ENCODE measurements at regions not wholly inside any gene's neighbourhood (a gene's known extent, or its start where the extent isn't known, plus 50 kb on each side); places are given as distances from the start of the nearest gene placed in this dataset.
A peak's percentile ranks its signal among the peaks of the same experiment; 100 is the strongest.

DNA sequence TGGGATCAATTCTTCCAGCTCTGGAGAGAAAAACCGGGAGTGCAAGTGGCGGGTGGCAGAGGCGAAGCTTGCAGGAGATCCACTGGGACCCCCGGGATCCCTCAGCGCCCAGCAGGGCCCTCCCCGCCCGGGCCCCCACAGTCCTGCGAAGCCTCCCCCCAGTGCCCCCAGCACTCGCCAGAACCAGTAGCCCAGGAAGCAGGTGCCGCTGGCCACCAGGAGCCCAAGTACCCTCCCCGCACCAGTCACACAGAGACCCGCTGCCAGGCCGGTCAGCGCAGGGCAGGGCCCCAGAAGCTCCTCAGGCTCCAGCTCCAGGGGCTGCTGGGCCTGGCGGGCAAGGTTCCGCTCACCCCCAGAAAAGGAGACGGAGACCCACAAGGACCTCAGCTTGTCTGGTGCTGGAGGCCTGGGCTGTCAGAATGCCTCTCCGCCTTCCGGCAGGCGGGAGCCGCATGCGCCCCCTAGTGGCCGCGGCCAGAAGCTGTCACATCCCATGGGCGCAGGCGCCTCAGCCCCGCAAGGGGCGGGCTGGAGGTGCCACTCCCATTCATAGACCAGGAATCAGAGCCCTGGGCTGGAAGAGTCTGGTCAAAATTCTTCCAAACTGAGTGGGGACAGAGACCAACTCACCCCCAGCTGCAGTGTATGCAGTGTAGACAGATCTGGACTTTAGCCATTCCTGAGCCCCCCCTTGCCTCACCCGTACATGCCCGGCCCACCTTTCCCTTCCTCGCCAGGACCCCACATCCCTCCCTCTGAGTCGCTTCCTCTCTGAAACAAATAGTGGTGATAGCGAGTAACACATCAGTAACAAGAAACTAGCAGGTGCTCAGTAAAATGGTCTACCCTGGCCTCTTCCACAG is 1002.3 kb downstream of the KCNJ18 start:
- Histone ChIP-seq H3K9ac (ENCODE audit: insufficient read depth in 1 of 2, low read depth in 2 of 2, low read length in 2 of 2) (no peak overlapping the region), H3K4me3 (no peak overlapping the region), H3K27me3 (ENCODE audit: control insufficient read depth in 2 of 2, insufficient read depth in 2 of 2, low read length in 2 of 2) (no peaks in the 10 kb centered on the region), H3K9me1 (ENCODE audit: control insufficient read depth, insufficient read depth, low read length) (no peaks in the 10 kb centered on the region), H3K9me3 (replicated peaks; ENCODE audit: control insufficient read depth, insufficient read depth, low read depth, low read length) (no peaks in the 10 kb centered on the region), H2AFZ (ENCODE audit: low read depth, low read length) (no peak overlapping the region), H4K20me1 (replicated peaks; ENCODE audit: control insufficient read depth, insufficient read depth, low read length) (no peaks in the 10 kb centered on the region), H3K4me1 (replicated peaks in 1 of 2; ENCODE audit: control insufficient read depth in 2 of 2, insufficient read depth in 2 of 2, low read length in 2 of 2) (peaks cover 0 to 7% of the 10 kb centered on the region in 2 experiments; a peak in 1 of 5 replicates), H3K4me2 (ENCODE audit: insufficient read depth, low read length) (no peak overlapping the region), H3K27ac (ENCODE audit: extremely low read depth, low read depth, low read length) (no peak overlapping the region), H3K36me3 (ENCODE audit: control insufficient read depth, insufficient read depth, low read length) (no peaks in the 10 kb centered on the region), H3K79me2 (ENCODE audit: control insufficient read depth, insufficient read depth, low read length) (no peaks in the 10 kb centered on the region)
- intact Hi-C loops (cut with micrococcal nuclease) (no loop called here), in situ Hi-C loops (cut with MboI) (no loop called here)
- TF ChIP-seq, protein P1, sequence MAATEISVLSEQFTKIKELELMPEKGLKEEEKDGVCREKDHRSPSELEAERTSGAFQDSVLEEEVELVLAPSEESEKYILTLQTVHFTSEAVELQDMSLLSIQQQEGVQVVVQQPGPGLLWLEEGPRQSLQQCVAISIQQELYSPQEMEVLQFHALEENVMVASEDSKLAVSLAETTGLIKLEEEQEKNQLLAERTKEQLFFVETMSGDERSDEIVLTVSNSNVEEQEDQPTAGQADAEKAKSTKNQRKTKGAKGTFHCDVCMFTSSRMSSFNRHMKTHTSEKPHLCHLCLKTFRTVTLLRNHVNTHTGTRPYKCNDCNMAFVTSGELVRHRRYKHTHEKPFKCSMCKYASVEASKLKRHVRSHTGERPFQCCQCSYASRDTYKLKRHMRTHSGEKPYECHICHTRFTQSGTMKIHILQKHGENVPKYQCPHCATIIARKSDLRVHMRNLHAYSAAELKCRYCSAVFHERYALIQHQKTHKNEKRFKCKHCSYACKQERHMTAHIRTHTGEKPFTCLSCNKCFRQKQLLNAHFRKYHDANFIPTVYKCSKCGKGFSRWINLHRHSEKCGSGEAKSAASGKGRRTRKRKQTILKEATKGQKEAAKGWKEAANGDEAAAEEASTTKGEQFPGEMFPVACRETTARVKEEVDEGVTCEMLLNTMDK (IDR thresholded peaks at IDR 0.05; ENCODE audit: borderline replicate concordance, insufficient read depth, low read depth, low read length, poor library complexity, severe bottlenecking) = peak; percentile 74
- TF ChIP-seq MEIS2 (IDR thresholded peaks at IDR 0.05; ENCODE audit: partially characterized antibody) = peak; percentile 10
- TF ChIP-seq NRF1 (conservative IDR thresholded peaks at IDR 0.05 in 1 of 2, IDR thresholded peaks at IDR 0.05 in 1 of 2) = peak; percentile 26 to 43; a peak in 2 of 4 replicates
- TF ChIP-seq, protein P2, sequence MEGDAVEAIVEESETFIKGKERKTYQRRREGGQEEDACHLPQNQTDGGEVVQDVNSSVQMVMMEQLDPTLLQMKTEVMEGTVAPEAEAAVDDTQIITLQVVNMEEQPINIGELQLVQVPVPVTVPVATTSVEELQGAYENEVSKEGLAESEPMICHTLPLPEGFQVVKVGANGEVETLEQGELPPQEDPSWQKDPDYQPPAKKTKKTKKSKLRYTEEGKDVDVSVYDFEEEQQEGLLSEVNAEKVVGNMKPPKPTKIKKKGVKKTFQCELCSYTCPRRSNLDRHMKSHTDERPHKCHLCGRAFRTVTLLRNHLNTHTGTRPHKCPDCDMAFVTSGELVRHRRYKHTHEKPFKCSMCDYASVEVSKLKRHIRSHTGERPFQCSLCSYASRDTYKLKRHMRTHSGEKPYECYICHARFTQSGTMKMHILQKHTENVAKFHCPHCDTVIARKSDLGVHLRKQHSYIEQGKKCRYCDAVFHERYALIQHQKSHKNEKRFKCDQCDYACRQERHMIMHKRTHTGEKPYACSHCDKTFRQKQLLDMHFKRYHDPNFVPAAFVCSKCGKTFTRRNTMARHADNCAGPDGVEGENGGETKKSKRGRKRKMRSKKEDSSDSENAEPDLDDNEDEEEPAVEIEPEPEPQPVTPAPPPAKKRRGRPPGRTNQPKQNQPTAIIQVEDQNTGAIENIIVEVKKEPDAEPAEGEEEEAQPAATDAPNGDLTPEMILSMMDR (IDR thresholded peaks at IDR 0.05 in 2 of 3, conservative IDR thresholded peaks at IDR 0.05 in 1 of 3; ENCODE audit: insufficient read depth in 2 of 3, low read depth in 1 of 3, low read length in 3 of 3) = peak; percentile 71 to 96 (median 78)
- TF ChIP-seq SMARCA4 (IDR thresholded peaks at IDR 0.05) = no peak
- TF ChIP-seq BCOR (IDR thresholded peaks at IDR 0.05) = no peak
- TF ChIP-seq RAD21 (CRISPR knock-in tag; conservative IDR thresholded peaks at IDR 0.05 in 1 of 2, IDR thresholded peaks at IDR 0.05 in 1 of 2) = peak in 1 of 2 experiments; percentile 16; a peak in 1 of 4 replicates
- ChIA-PET CTCF (ENCODE audit: low intra/inter-chr PET ratio) (no interaction called here), POLR2A (no interaction called here)
- FAIRE-seq (no peak), DNase-seq (ENCODE audit: extremely low read depth in 1 of 4, low spot score in 3 of 4) (peak; percentile 56 to 77 (median 72)), ATAC-seq (peak; percentile 99)
- BruUV-seq (replicated peaks) = no TSS peak
- 4% methylated on average over 20 of the region's 33 CpGs for WGBS (ENCODE audit: insufficient coverage, low coverage, missing lambda C conversion rate)
